ENCODE measurements at regions not wholly inside any gene's neighbourhood (a gene's known extent, or its start where the extent isn't known, plus 50 kb on each side); places are given as distances from the start of the nearest gene placed in this dataset.

DNA sequence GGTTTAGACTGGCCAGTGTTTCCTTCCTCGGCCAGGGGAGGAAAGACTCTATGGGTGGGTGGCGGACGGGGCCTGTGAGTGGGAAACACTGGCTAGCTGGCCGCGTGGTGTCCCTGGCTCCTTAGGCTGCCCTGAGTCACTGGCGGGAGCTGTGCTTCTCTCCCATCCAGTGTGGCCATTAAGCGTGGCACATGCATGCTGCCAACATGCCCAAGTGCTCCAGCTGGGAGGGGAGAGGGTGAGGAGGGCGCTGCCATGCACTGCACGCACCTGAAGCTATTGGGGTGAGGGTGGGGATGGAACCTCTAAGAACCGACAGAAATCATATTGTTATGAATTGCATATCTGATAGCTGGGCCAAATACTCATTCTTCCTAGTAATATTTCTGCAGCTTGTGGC lies 270.8 kb downstream of the CALCRL start:
- DNase-seq (ENCODE audit: low read depth, low spot score): no peak
- H3K4me1 ChIP-seq (ENCODE audit: insufficient read depth, insufficient read length): no peaks in the 10 kb centered on the region
- H3K4me3 ChIP-seq (ENCODE audit: insufficient read length, low read depth): no peak overlapping the region

DNA sequence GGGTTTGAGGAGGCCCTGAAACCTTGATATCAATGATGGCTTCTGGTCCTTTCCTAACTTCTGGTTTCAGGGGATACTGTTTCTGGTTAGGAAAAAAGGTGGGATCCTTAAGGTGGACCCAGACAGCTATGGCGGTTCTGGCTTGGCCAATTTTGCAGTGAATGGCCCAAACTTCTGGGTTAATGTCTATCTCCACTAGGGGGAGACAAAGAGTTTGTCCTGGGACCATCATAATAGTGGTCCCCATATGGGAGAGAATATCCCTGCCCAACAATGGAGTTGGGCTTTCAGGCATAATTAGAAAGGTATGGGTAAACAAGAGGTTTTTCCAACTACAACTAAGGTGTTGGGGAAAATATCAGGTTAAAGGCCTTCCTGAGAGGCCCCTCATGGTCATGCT lies 273.5 kb downstream of the CALCRL start:
- no peak overlapping the region for H3K9ac ChIP-seq (ENCODE audit: insufficient read length, low read depth)
- H3K36me3 ChIP-seq (ENCODE audit: insufficient read depth, insufficient read length, low read length): no peaks in the 10 kb centered on the region
- H3K9me3 ChIP-seq (ENCODE audit: insufficient read depth, low read length): peaks cover 5% of the 10 kb centered on the region; the same call in 1 of the 2 replicates
- H3K4me3 ChIP-seq (ENCODE audit: insufficient read length, low read depth): no peak overlapping the region
- no peaks in the 10 kb centered on the region for H3K27me3 ChIP-seq (ENCODE audit: insufficient read depth, insufficient read length)
- H3K4me1 ChIP-seq (ENCODE audit: insufficient read depth, insufficient read length): no peaks in the 10 kb centered on the region
- DNase-seq (ENCODE audit: low read depth, low spot score): no peak
- TF ChIP-seq SUZ12 (IDR thresholded peaks at IDR 0.05; ENCODE audit: extremely low read depth, insufficient read depth, insufficient read length): no peak
- no peak for TF ChIP-seq ZNF274 (IDR thresholded peaks at IDR 0.05; ENCODE audit: low read depth, low read length)
- TF ChIP-seq YY1 (IDR thresholded peaks at IDR 0.05; ENCODE audit: insufficient read depth, insufficient read length): no peak

More for the DNA sequence above, 270.8 kb downstream of the CALCRL start:
- Histone ChIP-seq H3K27me3 (ENCODE audit: insufficient read depth, insufficient read length) (no peaks in the 10 kb centered on the region), H3K9me3 (ENCODE audit: insufficient read depth, low read length) (peaks cover 5% of the 10 kb centered on the region; the same call in 1 of the 2 replicates), H3K9ac (ENCODE audit: insufficient read length, low read depth) (no peak overlapping the region), H3K36me3 (ENCODE audit: insufficient read depth, insufficient read length, low read length) (no peaks in the 10 kb centered on the region)
- TF ChIP-seq SUZ12 (IDR thresholded peaks at IDR 0.05; ENCODE audit: extremely low read depth, insufficient read depth, insufficient read length) (no peak), ZNF274 (IDR thresholded peaks at IDR 0.05; ENCODE audit: low read depth, low read length) (no peak), YY1 (IDR thresholded peaks at IDR 0.05; ENCODE audit: insufficient read depth, insufficient read length) (no peak)

DNA sequence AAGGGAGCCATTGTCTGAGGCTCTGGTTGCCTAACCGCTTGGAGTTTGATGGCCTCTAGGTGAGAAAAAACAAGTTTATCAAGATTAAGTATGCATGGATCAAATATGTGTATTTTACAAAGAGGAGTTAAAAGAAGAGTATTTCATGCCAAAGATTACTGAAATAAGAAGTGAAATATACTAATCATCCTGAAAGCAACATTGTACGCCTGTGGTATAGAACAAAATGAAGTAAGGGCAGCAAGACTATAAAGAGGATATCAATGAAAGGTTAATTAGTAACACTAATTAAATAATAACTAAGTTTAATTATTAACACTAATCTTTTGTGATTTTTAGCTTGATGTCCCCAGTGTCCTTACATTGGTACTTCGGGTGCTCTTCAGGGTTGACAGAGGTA lies 276.7 kb downstream of the CALCRL start:
- H3K9me3 ChIP-seq (ENCODE audit: insufficient read depth, low read length): peaks cover 5% of the 10 kb centered on the region; the same call in 1 of the 2 replicates

DNA sequence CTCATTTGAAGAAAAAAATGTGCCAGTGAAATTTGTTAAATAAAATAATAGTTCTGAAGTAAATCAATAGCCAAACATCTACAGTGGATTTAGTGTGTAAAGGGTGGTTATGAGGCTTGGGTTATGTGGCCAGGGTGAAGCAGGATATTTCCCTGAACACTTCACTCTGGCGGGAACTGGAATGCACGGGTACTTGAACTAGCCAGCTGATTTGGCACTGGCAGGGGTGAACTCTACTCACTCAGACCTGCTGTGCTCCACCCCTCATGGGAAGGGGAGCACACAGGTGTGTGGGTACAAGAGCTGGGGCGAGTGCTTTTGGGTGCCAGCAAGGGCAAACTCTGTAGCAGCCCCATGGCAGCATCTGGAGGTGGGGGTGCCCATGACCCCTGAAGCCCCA lies 278.2 kb downstream of the CALCRL start:
- no peak overlapping the region for H3K9ac ChIP-seq (ENCODE audit: insufficient read length, low read depth)
- H3K4me1 ChIP-seq (ENCODE audit: insufficient read depth, insufficient read length): no peaks in the 10 kb centered on the region
- TF ChIP-seq YY1 (IDR thresholded peaks at IDR 0.05; ENCODE audit: insufficient read depth, insufficient read length): no peak
- TF ChIP-seq SUZ12 (IDR thresholded peaks at IDR 0.05; ENCODE audit: extremely low read depth, insufficient read depth, insufficient read length): no peak
- TF ChIP-seq ZNF274 (IDR thresholded peaks at IDR 0.05; ENCODE audit: low read depth, low read length): no peak
- H3K9me3 ChIP-seq (ENCODE audit: insufficient read depth, low read length): peaks cover 4% of the 10 kb centered on the region; the same call in 1 of the 2 replicates
- no peaks in the 10 kb centered on the region for H3K36me3 ChIP-seq (ENCODE audit: insufficient read depth, insufficient read length, low read length)
- DNase-seq (ENCODE audit: low read depth, low spot score): no peak
- H3K27me3 ChIP-seq (ENCODE audit: insufficient read depth, insufficient read length): no peaks in the 10 kb centered on the region
- H3K4me3 ChIP-seq (ENCODE audit: insufficient read length, low read depth): no peak overlapping the region

More for the DNA sequence above, 276.7 kb downstream of the CALCRL start:
- Histone ChIP-seq H3K4me3 (ENCODE audit: insufficient read length, low read depth) (no peak overlapping the region), H3K27me3 (ENCODE audit: insufficient read depth, insufficient read length) (no peaks in the 10 kb centered on the region), H3K36me3 (ENCODE audit: insufficient read depth, insufficient read length, low read length) (no peaks in the 10 kb centered on the region), H3K4me1 (ENCODE audit: insufficient read depth, insufficient read length) (no peaks in the 10 kb centered on the region), H3K9ac (ENCODE audit: insufficient read length, low read depth) (no peak overlapping the region)
- TF ChIP-seq ZNF274 (IDR thresholded peaks at IDR 0.05; ENCODE audit: low read depth, low read length): no peak
- TF ChIP-seq YY1 (IDR thresholded peaks at IDR 0.05; ENCODE audit: insufficient read depth, insufficient read length): no peak
- no peak for TF ChIP-seq SUZ12 (IDR thresholded peaks at IDR 0.05; ENCODE audit: extremely low read depth, insufficient read depth, insufficient read length)
- no peak for DNase-seq (ENCODE audit: low read depth, low spot score)

DNA sequence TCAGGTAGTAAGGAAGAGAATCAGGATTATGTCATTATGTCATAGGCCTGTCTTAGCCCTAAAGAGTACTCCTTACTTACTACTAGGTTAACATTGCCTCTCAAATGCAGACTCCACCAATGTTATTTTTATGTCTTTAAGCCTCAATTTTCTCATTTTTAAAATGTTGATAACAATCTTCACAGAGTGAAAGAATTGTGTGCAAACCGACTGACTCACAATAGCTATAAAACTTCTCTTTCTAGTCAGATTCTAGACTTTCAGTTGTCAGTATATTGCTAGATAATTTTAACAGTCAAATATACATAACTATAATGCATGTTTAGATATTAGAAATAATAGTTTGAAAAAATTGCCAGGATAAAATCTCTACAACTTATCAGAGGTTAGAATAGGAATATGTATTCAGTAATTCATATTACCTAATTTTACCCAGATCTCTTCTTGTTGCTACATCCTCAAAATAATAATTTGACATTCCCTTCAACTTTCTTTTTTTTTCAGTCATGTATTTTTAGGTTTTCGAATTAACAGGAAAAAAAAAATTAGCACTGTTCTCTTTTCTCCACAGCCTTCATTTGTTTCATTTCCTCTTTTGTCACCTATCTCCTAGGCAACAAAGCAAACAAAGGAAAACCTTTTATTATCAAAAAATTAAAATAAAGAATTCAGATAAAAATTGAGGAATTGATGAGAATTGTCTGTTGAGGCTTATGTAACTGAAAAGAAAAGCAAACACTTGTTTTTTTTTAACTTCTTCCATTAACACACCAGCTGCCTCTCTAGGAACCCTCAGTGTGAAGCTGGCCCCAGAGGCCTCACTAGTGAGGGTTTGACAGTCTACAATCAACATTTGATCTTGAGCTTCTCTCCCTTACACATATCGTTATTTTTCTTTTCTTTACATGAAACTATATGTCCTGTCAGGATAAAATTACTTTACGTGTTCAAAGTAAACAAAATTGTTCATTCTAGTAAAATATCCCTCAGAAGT lies 279.0 kb downstream of the CALCRL start:
- Histone ChIP-seq H3K4me1 (ENCODE audit: insufficient read depth, insufficient read length) (no peaks in the 10 kb centered on the region), H3K36me3 (ENCODE audit: insufficient read depth, insufficient read length, low read length) (no peaks in the 10 kb centered on the region), H3K4me3 (ENCODE audit: insufficient read length, low read depth) (no peak overlapping the region), H3K27me3 (ENCODE audit: insufficient read depth, insufficient read length) (no peaks in the 10 kb centered on the region), H3K9ac (ENCODE audit: insufficient read length, low read depth) (no peak overlapping the region), H3K9me3 (ENCODE audit: insufficient read depth, low read length) (no peaks in the 10 kb centered on the region)
- no peak for DNase-seq (ENCODE audit: low read depth, low spot score)
- TF ChIP-seq SUZ12 (IDR thresholded peaks at IDR 0.05; ENCODE audit: extremely low read depth, insufficient read depth, insufficient read length) (no peak), YY1 (IDR thresholded peaks at IDR 0.05; ENCODE audit: insufficient read depth, insufficient read length) (no peak), ZNF274 (IDR thresholded peaks at IDR 0.05; ENCODE audit: low read depth, low read length) (no peak)

DNA sequence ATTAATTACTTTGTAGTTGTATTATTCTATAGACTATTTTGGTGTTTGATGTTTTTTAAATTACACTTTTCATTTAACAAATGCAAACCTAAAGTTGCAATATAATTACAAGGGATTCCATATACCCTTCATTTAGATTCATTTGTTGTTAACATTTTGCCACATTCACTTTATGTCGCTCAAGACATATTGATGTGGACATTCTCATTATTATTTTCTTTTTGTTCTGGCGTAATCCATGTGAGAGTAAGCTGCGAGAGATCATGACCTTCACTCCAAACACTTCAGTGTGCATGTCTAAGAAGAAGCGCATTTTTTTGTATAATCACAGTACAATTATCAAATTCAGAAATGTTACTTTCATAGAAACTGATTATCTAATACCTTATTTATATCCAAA lies 280.6 kb downstream of the CALCRL start:
- Histone ChIP-seq H3K4me3 (ENCODE audit: insufficient read length, low read depth) (no peak overlapping the region), H3K4me1 (ENCODE audit: insufficient read depth, insufficient read length) (no peaks in the 10 kb centered on the region), H3K36me3 (ENCODE audit: insufficient read depth, insufficient read length, low read length) (no peaks in the 10 kb centered on the region), H3K9me3 (ENCODE audit: insufficient read depth, low read length) (no peaks in the 10 kb centered on the region), H3K27me3 (ENCODE audit: insufficient read depth, insufficient read length) (no peaks in the 10 kb centered on the region), H3K9ac (ENCODE audit: insufficient read length, low read depth) (no peak overlapping the region)
- no peak for TF ChIP-seq ZNF274 (IDR thresholded peaks at IDR 0.05; ENCODE audit: low read depth, low read length)
- no peak for TF ChIP-seq YY1 (IDR thresholded peaks at IDR 0.05; ENCODE audit: insufficient read depth, insufficient read length)
- TF ChIP-seq SUZ12 (IDR thresholded peaks at IDR 0.05; ENCODE audit: extremely low read depth, insufficient read depth, insufficient read length): no peak
- no peak for DNase-seq (ENCODE audit: low read depth, low spot score)

DNA sequence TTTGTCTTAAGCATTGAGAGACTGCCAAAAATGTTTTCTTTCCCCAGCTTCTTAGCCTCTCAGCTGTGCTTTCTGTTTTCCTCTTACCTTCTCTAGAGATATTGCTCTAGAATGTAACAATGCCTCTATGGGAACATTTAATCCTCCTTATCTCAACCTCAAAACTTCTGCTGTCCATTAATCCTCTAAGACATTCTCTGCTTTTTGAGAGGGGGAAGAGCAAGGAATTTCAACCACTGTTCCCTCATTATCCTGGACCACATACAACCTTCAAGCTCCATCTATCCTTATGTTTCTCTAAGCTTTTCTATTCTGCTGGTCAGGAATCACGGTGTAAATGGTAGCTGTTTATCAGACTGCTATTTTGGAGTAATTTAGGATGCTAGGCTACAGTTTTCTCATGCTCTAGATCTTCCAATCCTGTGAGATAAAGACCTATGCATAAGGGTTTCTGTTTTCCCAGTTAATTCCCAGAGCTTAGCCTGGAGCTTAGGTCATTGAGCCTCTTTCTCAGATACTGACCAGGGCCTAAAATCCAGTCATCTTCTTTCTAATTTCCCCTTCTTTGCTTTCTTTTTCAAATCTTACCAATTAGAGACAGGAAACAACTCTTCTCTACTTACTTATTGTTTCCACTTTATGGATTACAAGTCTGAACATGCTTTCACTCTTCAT lies 282.0 kb downstream of the CALCRL start:
- TF ChIP-seq SUZ12 (IDR thresholded peaks at IDR 0.05; ENCODE audit: extremely low read depth, insufficient read depth, insufficient read length) (no peak), YY1 (IDR thresholded peaks at IDR 0.05; ENCODE audit: insufficient read depth, insufficient read length) (no peak), ZNF274 (IDR thresholded peaks at IDR 0.05; ENCODE audit: low read depth, low read length) (no peak)
- no peak overlapping the region for H3K4me3 ChIP-seq (ENCODE audit: insufficient read length, low read depth)
- H3K27me3 ChIP-seq (ENCODE audit: insufficient read depth, insufficient read length): no peaks in the 10 kb centered on the region
- no peaks in the 10 kb centered on the region for H3K9me3 ChIP-seq (ENCODE audit: insufficient read depth, low read length)
- H3K36me3 ChIP-seq (ENCODE audit: insufficient read depth, insufficient read length, low read length): no peaks in the 10 kb centered on the region
- no peak for DNase-seq (ENCODE audit: low read depth, low spot score)
- no peaks in the 10 kb centered on the region for H3K4me1 ChIP-seq (ENCODE audit: insufficient read depth, insufficient read length)
- H3K9ac ChIP-seq (ENCODE audit: insufficient read length, low read depth): no peak overlapping the region

Data from NT2/D1 (cell line).